GM18868 (cell line): ENCODE measurements at regions not wholly inside any gene's neighbourhood (a gene's known extent, or its start where the extent isn't known, plus 50 kb on each side); places are given as distances from the start of the nearest gene placed in this dataset.
"Not testable (repeated sequence)": the region's sequence is repeated elsewhere in the genome, so short reads cannot be mapped to it uniquely, and the experiment has no call there.

Experiments
- ATAC-seq: cut with Tn5 transposase; IDR thresholded peaks from one replicate; pipeline ENCODE4 v1.9.1; 2021; ENCODE audit warnings: mild to moderate bottlenecking, moderate library complexity; ENCODE audit not compliant: unreplicated experiment

GRCh38 chr5:135279328-135279727 lies 119.7 kb downstream of the MACROH2A1 start:
- ATAC-seq = no peak

DNA sequence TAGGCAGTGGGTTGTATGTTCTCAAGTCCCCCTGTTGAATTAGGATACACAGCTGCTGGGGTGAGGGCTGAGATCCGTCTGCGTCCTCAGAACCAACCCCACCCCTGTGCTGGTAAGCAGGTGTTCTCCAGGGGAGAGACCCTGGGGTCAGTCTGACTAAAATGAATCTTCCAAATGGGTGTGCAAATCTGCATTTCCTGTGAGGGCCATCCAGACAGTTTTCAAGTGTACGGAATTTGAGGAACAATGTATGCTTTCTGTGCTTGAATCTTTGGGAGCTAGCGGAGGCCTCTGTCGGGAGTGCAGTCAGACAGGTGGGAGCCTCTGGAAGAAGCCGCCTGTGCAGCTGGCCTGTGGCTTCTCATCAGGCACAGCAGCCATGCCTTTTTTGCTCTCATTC lies 122.9 kb downstream of the MACROH2A1 start:
- ATAC-seq = no peak

DNA sequence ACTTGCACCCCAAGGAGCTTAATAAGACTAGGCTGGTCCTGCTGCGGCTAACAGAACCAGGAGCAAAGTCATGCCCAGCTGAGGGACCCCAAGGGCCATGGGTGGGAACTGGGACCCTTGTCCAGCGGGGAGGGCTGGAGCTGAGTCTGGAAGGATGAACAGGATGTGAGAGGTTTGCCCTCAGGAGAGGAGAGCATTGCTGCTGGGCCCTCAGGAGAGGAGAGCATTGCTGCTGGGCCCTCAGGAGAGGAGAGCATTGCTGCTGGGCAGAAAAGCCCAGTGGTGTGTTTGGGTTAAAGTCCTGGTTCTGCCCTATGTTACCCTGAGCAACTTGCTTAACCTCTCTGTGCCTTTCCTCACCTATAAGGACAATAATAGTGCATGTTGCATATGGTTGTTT lies 125.8 kb downstream of the MACROH2A1 start:
- ATAC-seq = no peak

GRCh38 chr5:135272311-135272805 lies 126.7 kb downstream of the MACROH2A1 start:
- ATAC-seq = no peak

- ATAC-seq = no peak
Measured at GRCh38 chr5:135271533-135272310, 127.3 kb downstream of the MACROH2A1 start.

DNA sequence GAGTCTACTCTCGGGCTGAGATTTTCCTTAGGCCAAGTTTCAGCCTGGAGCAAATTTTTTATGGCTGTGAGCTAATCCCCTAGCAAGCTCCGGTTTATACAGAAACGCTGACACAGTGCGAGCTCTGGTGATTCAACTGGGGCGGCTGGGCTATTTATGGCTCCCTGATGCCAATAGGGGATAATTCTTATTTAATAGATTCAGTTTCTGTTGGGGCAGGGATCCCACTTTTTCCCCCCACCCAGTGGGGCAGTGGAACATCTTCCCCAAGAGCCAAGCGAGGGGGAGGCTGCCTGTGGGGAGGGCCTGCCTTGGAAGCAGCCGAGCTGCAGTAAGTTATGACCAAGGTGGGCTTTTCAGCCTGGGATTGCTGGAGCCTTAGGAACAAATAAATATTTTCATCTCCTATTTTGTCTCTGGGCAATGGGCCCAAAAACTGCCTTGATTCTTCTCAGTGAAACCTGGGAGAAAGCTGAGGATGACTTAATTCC lies 129.1 kb downstream of the MACROH2A1 start:
- ATAC-seq = no peak

DNA sequence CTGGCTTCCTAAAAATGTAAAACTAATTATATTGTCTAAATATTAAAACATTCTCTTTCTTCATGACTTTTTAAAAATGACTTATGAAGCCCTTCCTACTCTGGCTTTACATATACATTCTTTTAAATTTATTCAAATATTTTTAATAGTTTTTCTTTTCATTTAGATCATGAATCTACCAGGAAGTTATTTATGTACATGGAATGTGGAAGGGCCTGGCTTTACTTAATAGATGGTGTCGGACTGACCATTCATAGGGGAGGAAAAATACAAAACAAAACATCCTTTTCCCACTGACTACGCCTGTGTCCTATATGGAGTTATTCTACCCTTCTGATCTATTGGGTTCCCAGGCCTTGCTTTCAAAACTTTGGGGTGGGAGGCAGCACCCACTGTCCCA lies 129.8 kb downstream of the MACROH2A1 start:
- ATAC-seq = no peak

GRCh38 chr5:135266975-135267374 lies 132.1 kb downstream of the MACROH2A1 start:
- ATAC-seq = no peak

DNA sequence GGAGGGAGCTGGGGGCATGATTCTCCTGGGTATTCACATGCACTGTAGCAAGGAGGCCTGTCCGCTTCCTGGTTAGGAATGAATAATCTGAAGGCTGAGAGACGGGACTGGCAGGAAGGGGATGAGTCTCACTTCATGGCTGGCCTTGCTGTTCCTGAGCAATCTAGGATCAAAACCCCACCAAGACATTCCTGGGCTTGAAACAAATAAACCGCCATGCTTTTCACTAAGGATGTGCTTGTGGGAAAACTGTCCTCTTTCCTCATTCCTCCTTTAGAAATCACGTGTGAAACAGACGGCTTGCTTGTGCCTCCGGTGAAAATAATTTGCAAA lies 132.8 kb downstream of the MACROH2A1 start:
- ATAC-seq = no peak

GRCh38 chr5:135265497-135266302 lies 133.3 kb downstream of the MACROH2A1 start:
- ATAC-seq = no peak

GRCh38 chr5:135264451-135265440 lies 134.3 kb downstream of the MACROH2A1 start:
- ATAC-seq = no peak

GRCh38 chr5:135263022-135263668 lies 135.9 kb downstream of the MACROH2A1 start:
- no peak for ATAC-seq

DNA sequence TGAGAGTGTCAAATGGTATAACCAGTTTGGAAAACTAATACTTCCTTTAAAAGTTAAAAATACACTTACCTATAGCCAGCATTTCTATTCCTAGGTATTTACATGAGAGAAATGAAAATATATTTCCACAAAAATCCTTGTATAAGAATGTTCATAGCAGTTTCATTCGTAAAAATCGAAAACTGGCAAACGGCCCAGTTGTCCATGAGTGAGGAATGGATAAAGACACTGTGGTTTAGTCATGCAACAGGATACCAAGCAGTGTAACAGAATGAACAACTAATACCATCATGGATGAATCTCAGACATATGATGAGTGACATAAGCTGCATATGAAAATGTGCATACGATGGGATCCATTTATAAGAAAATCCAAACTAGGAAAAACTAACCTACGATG lies 136.7 kb downstream of the MACROH2A1 start:
- no peak for ATAC-seq

DNA sequence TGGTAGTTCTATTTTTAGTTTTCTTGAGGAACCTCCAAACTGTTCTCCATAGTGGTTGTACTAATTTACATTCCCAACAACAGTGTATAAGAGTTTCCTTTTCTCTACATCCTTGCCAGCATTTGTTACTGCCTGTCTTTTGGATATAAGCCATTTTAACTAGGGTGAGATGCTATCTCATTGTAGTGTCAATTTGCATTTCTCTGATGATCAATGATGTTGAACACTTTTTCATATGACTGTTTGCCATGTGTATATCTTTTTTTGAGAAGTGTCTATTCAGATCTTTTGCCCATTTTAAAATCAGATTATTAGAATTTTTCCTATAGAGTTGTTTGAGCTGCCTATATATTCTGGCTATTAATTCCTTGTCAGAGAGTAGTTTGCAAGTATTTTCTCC lies 138.9 kb downstream of the MACROH2A1 start:
- ATAC-seq = not testable (repeated sequence)

DNA sequence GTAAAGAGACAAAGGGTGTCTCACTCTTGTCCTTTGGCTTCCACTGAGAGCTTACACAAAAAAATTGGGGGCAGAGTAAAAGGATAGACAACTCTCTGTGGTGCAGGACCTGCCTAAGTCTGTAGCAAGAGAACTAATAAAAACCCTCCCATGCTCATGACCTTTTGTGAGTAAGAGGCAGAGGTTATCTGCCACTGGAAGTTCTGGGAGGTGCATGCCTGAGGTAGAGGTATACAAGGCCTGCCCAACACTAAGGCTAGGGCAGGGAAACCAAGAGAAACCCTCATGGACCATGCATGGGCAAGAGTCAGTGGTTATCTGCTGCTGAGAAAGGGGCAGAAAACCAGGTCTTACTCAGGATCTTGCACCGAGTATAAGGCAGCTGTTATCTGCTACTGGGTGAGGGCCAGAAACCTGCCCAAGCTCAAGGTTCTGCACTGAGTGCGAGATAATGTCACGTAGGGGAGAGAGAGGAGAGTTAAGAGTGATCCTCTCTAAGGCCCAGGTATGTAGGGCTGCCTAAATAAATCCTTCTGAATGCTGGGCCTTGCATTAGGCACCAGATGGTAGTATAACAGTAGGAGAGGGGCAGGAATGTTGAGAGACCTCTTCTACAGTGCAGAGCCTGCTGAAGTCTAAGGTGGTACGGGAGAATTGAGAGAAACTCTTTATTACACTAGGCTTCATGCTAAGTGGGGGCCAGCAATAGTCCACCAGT lies 143.4 kb downstream of the MACROH2A1 start:
- ATAC-seq = no peak

DNA sequence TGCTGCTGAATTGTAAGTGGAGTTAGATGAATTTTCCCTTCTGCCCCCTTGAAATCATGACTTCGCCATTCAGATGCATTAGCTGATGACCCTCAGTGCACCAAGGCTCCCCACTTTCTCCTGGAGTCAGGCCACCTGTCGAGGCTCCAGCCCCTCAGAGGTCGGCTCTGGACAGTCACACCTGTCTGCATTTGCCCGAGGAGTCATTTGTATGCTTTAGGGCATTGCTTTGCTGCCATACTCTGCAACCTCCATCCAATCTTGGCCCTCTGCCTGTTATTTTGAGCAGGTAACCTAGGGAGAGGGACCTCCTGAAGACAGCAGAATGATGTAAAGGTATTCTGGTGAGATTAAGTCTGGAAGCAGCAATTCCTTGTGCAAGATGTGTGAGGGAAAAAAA lies 144.8 kb downstream of the MACROH2A1 start:
- no peak for ATAC-seq

- no peak for ATAC-seq
Measured at GRCh38 chr5:135253601-135254178, 145.3 kb downstream of the MACROH2A1 start.

DNA sequence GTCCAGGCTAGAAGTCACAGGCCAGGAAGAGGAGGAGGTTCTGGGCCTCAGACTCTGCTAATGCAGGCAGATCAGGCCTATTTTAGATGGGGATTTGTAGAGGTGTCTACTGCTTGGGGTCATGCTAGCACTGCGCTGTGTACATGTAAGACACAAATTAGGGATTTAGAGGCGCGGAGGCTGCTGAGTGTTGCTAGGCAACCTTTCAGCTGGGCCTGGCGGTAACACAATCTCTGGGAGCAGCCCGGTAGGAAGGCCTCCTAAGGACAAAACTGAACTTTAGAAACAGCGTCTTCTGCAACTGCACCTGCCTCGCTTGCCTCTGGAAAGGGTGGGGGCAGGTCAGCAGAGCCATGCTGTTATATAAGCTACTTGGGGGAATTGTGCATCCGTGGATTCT lies 147.9 kb downstream of the MACROH2A1 start:
- no peak for ATAC-seq

DNA sequence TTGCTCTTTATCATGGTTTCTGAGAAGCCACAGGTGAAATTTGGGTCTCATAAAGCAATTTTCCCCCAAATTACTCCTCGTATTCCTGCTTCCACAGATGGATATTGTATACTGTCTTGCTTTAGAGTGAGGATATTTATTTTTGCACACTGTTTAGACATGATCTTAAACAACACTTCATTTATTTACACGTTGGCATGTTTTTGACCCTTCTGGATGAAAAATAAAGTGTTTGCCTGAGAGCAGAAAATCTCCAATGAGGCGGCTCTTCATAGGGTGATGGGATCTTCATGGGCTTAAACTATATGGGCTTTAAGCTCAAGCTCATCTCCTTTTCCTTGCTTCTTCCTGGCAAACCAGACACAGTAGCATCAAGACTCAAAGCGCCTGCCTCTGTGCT lies 148.4 kb downstream of the MACROH2A1 start:
- ATAC-seq = no peak
